DMS 273 (cell line): ENCODE measurements at regions not wholly inside any gene's neighbourhood (a gene's known extent, or its start where the extent isn't known, plus 50 kb on each side); places are given as distances from the start of the nearest gene placed in this dataset.
"Not testable (repeated sequence)": the region's sequence is repeated elsewhere in the genome, so short reads cannot be mapped to it uniquely, and the experiment has no call there.

ENCODE experiments used
- DNase-seq: peaks from one replicate; lab custom pipeline; 2025; ENCODE audit not compliant: unreplicated experiment; lab: John Stamatoyannopoulos, UW

DNA sequence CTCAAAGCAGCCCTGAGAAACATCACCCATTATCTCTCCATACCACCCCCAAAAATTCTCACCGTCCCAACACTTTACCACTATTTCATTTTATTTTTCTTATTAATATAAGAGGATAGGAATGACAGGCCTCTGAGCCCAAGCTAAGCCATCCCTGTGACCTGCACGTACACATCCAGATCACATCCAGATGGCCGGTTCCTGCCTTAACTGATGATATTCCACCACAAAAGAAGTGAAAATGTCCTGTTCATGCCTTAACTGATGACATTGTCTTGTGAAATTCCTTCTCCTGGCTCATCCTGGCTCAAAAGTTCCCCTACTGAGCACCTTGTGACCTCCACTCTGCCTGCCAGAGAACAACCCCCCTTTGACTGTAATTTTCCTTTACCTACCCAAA is 1802.9 kb upstream of the PCDH20 start:
- DNase-seq: not testable (repeated sequence)

DNA sequence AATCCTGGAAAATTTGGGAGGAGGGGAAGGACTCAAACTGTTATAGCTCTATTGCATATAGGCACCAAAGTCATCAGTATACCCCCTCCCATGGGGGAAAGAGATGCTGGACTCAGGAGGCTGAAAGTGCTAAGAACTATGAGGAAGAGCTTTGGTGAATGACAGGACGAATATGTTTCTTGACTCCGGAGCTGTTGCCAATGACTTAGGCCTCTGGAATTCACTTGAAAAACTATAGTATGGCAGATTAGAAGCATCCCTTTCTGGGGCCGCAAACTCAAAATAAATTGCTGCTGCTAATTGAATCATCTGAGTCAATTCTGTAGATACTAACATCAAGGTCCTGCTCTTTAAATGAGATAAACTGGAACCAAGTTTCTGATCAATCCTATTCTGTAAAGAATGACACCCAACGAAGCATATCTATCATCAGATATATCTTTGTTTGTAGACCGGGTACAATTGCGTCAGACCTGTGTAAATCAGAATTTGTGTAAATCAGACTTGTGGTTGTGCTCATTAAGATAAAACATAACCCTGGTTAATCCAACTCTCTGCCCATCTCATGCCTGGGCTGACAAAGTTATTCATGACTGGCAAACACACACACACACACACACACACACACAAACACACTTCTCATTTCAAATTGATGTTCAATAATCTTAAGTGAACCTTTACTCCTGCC is 1793.8 kb upstream of the PCDH20 start:
- DNase-seq: no peak

DNA sequence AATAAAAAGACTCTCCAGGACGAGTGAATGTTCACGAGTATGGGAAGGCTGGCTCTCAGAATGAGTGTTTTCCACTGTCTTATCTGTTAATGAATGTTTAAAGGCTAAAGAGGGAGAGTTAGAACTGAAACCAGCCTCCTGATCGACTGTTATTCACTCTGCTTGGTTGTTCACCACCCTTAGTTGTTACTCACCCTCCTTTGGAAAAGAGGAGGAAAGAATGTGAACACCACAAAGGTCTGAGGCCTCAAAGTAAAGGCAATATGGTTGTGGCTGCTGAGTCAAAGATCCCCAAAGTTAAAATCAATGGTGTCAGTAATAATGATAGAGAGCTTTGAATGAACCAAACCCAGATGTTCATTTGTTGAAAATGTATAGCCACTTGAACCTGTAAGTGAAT is 1793.2 kb upstream of the PCDH20 start:
- DNase-seq: no peak

DNA sequence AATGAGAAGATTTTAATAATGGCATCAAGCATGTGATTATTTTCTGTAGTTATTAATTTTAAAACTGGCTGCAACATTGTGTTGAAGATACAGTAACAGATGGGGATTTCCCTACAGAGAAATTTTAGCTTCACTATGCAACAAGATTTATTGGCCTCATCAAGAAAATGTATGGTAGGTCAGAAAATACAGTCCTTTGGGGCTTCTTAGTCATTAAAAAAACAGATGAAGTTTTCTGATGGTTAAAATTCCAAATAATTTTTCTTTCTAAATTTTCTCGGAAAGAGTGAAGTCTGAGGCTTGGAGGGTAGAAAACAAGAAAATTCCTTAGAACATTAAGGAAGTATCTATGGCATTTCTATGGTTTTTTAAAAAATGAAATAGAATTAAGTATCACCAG is 1790.8 kb upstream of the PCDH20 start:
- no peak for DNase-seq

DNA sequence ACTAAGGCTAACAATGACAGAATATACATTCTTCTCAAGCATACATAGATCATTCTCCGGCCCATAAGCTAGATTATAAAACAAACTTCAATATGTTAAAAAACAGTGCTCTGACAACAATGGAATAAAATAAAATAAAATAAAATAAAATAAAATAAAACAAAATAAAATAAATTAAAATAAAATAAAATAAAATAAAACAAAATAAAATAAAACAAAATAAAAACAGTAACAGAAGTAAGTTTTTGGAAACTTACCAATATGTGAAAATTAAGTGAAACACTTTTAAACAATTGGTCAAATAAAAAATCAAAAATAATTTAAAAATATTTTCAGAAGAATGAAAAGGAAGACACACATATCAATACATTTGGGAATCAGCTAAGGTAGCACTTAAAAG is 1785.8 kb upstream of the PCDH20 start:
- DNase-seq: no peak

DNA sequence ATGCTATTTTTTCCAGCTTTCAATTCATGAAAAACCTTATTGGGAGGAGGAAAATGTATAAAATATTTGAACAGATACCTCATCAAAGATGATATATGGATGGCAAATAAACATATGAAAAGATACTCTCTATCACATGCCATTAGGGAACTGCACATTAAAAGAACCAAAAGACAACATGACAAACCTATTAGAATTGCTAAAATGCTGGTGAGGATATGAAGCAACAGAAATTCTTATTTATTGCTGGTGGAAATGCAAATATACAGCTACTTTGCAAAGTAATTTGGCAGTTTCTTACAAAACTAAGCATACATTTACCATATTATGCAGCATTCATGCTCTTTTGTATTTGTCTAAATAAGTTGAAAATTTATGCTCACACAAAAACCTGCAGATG is 1783.9 kb upstream of the PCDH20 start:
- DNase-seq: no peak

DNA sequence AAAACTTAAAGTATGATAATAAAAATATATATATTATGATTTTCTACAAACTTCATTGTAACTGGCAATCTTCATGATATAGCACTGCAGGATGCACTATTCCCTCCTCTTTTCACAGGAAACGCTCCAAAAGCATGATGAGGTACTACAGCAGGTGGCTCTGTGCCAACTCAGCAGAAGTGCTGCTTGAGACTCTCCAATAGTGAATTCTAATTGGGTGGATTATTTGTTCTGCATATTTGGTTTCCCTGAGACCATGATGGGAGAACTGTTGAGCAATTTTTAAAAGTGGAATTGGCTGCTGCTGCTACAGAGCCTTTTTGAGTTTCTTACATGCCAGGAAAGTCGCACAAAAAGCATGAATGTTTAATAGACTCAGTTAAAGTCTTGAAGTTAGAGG is 1782.4 kb upstream of the PCDH20 start:
- DNase-seq: peak; percentile 14

DNA sequence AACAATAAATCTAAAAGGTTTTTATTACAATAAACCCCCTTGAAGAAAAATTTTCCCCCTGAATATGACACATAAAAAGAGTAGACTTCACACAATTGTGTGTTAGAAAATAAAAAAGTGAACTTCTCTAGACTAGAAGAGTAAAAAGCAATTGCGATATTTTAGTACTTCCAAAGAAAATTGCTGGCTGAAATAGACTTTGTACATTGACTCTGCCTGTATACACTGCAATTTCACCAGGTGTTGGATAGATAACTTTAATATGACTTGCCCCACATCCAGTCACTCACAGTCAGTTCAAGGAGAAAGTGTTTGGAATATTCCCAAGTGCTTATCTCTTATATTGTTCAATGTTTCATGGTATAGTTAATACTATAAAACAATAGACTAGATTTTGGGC is 1780.1 kb upstream of the PCDH20 start:
- no peak for DNase-seq

DNA sequence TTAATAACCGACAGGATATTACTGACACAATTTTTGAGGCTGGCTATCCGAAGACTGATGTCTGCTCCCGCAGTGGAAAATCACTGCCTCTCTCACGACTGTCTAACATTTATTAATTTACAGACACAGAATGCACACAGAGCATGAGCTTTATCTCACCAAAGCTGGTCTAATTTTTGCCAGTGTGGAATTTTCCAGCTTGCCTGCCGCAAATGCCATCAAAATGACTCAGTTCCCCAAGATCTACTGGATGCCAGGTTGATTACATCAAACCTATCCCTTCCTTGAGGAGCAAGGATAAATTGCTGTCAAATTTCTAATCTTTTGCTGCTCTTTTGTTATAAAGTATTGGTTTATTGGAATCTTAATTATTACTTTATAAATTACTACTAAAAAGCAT is 1775.1 kb upstream of the PCDH20 start:
- DNase-seq: no peak

DNA sequence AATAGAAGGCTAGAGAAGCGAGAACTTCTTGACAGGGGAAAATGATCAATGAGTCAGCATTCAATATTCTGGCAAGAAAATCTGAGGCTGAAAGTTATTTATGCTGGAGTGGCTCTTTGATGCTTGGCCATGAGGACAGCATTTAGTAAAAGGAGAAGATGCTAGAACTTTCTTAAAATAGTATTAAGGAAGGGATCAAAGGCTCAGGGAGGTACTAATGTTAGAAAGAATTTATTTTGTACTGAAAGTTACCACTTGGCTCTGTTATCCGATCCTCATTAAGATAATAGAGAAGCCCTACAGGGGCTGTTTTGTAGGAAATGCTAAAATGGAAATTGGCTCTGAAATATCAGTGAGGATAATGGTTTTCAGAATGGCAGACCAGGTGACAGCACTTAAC is 1774.6 kb upstream of the PCDH20 start:
- no peak for DNase-seq

DNA sequence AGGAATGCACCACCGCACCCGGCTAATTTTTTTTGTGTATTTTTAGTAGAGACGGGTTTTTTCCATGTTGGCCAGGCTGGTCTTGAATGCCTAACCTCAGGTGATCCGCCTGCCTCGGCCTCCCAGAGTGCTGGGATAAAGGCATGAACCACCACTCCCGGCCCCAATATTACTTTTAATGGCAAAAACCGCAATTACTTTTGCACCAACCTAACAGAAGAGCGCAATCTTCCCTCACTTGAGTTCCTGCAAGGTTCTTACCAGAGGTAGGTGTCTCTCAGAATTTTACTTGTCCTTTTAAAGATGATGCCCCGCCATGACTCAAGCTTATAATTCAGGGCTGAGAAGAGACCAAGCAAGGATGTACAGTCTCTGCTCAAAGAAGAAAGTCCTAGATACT is 1774.1 kb upstream of the PCDH20 start:
- no peak for DNase-seq

DNA sequence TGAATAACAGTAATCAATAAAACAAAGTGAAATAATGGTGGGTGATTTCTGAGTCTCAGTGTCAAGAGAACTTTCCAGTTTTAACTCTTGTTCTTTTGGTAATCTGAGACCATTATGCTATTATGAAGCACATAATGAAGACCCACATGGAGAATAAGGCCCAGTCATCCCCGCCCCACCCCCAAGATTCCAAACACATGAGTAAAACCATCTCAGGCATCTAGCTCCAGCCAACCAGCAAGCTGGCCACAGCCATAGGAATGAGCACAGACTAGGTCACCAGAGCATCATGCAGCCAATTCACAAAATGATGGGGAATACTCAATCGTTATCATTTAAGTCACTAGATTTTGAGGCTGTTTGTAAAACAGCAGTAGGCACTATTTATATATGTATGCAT is 1769.0 kb upstream of the PCDH20 start:
- DNase-seq: no peak

DNA sequence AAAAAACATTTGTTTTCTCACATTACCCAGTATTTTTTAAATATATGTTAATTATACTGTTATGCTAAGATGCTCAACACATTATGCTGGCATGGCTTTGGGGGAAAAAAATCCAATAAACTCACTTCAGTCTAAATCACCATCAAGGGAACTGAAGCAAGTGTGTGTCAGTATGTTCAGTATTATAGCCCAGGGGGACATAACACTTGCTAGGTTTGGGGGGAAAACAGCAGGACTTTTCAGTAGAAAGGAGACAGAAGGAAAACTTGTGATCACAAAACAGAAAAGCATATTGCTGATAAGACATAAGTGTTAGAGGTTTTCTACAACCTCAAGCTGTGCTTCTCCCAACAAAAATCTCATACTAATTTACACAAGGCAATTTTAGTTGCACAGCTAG is 1759.9 kb upstream of the PCDH20 start:
- no peak for DNase-seq

DNA sequence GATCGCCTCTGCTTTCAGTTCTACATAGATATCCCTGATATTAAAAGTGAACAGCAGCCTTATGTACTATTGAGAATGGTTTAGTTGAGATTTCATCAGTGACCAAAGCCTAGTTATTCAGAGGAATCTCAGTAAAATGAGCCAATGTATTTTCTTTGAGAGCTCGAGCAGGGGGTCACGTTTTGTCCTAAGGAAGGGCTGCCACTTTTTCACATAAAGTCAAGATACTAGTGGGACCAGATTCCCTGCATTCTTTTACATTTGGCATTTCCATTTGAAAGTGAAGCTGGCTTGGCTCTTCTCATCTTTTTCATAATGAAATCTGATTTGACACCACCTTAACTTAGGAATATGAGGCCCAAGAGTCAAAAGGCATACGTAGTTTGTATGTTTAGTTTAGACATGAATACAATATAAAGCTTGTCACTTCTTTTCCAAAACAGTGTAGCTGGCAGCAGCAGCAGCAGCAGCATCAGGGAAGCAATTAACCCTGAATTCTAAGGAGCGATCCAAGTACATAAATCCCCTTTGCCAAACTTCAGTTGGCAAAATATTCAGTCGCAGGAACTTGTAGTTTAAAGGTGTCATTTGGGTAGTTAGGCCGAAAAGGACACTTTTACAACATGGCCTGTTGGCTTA is 1752.2 kb upstream of the PCDH20 start:
- DNase-seq: no peak

DNA sequence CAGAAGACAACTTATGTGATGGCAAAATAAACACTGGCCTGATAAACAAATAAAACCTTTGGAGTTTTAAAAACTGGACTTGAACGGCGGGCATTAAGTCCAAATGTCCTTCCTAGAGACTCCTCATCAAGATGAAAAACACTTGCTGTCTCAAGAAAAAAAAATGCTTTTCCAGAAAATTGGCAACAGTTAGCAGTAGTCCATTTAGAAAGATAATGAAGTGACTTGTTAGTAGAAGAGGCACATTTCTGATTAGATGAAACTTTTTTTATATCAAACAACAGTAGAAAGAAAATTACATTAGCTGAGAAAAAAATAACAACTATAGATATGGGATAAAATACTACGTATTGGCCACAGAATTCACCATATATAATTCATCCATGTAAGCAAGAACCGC is 1750.7 kb upstream of the PCDH20 start:
- DNase-seq: no peak

DNA sequence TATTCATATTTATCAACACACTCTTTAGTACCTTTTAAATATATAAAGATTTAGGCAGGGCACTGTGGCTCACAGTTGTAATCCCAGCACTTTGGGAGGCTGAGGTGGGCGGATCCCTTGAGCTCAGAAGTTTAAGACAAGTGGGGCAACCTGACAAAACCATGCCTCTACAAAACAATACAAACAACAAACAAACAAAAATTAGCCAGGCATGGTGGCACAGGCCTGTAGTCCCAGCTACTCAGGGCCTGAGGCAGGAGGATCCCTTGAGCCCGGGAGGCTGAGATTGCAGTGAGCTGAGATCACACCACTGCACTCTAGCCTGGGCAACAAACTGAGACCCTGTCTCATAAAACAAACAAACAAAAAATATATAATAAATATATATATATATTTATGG is 1748.3 kb upstream of the PCDH20 start:
- DNase-seq: no peak

DNA sequence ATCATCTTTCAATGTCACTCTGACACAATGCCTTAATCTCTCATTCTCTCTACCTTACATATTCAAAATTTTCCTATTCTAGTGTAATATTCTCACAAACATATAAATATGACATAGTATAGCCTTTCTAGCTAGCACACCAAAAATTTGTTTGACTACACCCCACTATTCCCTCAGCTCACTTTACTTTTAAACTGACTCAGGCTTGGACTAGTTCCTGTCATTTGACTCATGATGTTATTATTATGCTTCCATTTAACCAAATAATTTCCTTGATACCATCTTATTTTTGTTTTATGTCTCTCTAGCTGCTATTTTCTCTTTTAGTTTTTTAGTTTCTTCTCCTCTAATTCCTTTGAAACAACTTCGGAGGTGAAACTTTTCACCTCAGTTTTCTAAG is 1745.6 kb upstream of the PCDH20 start:
- DNase-seq: no peak

DNA sequence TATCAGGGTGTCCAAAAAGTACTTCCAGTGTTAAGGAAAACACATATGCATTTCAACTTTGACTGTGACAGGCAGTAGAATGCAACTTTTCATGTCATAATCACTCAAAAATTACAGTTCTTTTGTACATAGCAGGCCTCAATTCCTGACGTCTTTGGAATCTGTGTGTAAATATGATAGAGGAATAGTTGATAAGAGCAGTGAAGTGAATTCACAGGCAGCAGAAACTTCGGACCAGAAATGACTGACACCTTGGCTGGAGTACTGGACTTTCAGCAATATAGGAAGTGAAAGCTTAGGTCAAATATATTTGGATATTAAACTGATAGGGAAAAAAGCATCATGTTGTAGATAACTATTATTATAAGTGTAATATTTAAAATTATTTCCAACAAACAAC is 1741.2 kb upstream of the PCDH20 start:
- DNase-seq: no peak

DNA sequence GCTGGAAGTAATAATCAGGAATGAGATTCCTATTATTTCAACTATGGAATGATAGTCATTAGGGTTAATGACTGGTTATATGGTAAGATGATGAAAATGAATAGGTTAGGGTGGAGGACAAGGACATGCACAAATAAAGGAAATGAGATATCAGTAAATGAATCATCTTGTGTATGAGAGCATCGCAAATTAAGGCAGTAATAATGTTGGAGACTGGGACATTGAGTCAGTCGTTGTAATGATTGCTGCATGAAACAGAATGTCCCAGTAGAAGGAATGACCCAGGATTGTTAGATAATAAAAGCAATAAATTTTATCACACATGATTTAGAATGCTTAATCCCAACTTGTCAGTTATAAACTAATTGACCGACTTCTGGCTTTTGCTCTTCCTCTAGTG is 1733.7 kb upstream of the PCDH20 start:
- no peak for DNase-seq

DNA sequence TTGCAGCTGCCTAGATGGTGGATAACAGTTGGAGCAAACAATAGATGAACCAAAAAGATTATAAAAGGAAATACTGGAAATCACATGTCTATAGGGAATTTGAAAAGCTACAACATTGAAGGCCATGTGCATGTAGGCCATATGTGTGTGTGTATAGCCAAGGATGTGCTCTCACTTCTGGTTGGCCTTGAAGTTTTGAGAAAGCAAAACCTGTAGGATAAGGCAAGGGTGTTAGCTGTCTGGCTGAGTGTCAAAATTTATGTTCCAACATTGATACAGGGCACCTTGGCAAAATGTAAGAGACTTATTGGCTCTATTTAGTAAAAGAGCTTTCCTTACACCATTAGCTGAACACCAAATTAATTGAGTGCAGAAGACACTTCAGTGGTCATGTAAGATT is 1723.6 kb upstream of the PCDH20 start:
- no peak for DNase-seq

DNA sequence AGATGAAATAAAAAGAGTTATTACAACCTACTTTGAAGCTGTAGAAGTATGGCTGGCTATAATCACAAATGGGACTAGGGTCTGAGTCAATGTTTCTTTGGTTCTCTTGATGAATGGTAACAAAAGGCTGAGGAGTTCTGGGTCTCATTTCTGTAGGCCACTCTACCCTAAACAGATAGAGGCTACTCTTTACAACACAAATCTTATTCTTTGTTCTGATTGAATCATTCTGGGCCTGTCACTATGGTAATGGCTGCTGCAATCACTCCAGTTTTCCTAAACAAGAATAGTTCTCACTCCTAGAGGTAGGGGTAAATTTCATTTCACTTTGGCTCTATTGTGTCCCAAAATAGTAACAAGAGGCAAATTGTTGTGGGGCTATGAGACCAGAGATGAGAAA is 1714.3 kb upstream of the PCDH20 start:
- DNase-seq: no peak

DNA sequence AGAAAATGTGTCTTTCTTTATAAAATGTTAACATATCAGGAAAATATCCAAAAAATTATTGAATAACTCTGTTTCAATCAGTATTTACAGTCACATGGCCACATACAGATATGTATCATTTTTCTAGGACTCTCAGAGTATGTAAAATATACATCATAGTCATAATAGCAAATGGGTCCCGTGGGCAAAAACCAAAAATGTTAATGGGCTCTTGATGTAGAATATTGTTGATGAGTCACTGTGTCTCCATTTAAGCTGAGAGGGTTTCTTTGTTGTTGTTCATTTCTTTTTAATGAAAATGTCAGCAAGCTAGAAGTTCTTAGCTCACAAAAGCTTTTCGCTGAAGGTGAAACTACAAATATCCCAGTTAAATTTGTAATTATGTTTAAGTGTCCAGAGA is 1713.1 kb upstream of the PCDH20 start:
- DNase-seq: no peak

DNA sequence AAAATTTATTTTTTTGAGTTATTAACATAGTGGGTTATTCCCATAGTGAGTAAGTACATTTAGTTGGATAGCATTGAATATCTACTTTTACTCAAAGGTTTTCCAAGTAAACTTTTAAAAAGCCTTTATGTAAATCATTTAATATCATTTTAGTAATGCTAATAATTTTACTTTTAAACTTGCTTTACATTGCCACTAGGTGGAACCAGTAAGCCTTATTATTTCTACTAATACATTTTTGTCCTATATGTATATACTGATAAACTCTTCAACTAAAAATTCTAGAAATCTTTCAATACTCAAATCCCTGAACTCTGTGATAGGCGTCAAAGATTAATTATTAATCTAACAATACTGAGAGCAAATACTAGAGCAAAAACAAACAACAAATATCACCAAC is 1709.2 kb upstream of the PCDH20 start:
- peak; percentile 13 for DNase-seq
